ENCODE measurements at regions not wholly inside any gene's neighbourhood (a gene's known extent, or its start where the extent isn't known, plus 50 kb on each side); places are given as distances from the start of the nearest gene placed in this dataset.
"Not testable (repeated sequence)": the region's sequence is repeated elsewhere in the genome, so short reads cannot be mapped to it uniquely, and the experiment has no call there.

DNA sequence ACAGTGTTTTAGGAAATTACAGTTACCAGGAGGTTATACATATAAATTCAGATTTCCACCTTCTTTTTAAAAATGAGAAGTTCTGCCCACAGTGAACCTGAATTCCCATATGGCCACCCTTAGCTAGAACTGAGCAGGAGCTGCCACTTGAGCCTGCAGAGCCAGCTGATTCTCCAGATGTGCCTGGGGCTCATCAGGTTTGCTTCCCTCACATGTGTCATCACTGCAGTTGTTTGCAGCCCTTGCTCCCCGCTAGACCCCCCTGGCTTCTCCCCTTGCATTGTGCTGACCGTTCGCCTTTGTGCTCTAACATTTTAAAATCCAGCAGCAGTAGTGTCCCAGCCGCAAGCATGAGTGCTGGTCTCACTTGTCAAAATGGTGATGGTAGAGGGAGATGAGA lies 131.1 kb downstream of the UTRN start:
- DNase-seq (ENCODE audit: extremely low read depth in 1 of 11, low read depth in 9 of 11, low spot score in 4 of 11), result no peak

DNA sequence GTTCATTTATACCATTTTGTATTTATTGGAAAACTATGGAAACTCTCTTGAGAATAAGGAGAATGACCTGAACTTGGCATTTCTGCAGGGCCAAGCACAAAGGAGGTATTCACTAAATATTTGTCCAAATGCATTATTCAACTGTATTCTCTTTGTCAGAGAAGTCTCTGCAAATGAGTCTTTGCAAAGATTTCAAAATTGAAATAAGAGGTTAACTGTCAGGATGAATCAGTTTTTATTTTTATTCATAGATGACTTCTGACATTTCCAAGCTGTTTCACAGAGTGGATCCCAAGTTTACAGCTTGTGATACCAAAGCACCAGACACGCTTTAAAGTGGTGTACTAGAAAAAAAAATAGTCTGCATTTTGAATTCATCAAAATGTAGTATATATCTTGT lies 131.6 kb downstream of the UTRN start:
- DNase-seq (ENCODE audit: extremely low read depth in 1 of 11, low read depth in 9 of 11, low spot score in 4 of 11), result no peak

DNA sequence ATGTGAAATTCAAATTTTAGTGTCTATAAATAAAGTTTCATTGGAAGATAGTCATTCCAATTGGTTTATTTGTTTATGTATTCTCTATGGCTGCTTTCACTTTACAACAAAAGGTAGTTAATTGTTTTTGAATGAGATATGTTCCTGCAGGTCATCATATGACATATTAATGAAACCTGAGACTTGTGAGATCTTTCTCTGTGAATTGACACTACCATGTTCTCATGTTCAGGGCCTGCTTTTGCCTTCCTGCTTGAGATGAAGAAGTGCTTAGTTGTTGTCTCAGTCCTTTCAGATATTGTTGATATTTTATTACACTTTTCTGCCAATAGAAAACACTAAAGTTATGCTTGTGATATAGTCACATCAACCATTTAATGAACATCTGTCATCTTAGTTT lies 132.5 kb downstream of the UTRN start:
- no peak for DNase-seq (ENCODE audit: extremely low read depth in 1 of 11, low read depth in 9 of 11, low spot score in 4 of 11)

- DNase-seq (ENCODE audit: extremely low read depth in 1 of 11, low read depth in 9 of 11, low spot score in 4 of 11), result no peak
Measured at GRCh38 chr6:144418959-144419545, 133.9 kb downstream of the UTRN start.

- DNase-seq (ENCODE audit: extremely low read depth in 1 of 11, low read depth in 9 of 11, low spot score in 4 of 11), result no peak
Measured at GRCh38 chr6:144423167-144423566, 138.0 kb downstream of the UTRN start.

GRCh38 chr6:144429753-144430152 lies 144.6 kb downstream of the UTRN start:
- no peak for DNase-seq (ENCODE audit: extremely low read depth in 1 of 11, low read depth in 9 of 11, low spot score in 4 of 11)

DNA sequence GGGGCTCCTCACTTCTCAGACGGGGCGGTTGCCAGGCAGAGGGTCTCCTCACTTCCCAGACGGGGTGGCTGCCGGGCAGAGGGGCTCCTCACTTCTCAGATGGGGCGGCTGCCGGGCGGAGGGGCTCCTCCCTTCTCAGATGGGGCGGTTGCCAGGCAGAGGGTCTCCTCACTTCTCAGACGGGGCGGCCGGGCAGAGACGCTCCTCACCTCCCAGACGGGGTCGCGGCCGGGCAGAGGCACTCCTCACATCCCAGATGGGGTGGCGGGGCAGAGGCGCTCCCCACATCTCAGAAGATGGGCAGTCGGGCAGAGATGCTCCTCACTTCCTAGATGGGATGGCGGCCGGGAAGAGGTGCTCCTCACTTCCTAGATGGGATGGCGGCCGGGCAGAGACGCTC lies 148.3 kb downstream of the UTRN start:
- not testable (repeated sequence) for DNase-seq (ENCODE audit: extremely low read depth in 1 of 11, low read depth in 9 of 11, low spot score in 4 of 11)

DNA sequence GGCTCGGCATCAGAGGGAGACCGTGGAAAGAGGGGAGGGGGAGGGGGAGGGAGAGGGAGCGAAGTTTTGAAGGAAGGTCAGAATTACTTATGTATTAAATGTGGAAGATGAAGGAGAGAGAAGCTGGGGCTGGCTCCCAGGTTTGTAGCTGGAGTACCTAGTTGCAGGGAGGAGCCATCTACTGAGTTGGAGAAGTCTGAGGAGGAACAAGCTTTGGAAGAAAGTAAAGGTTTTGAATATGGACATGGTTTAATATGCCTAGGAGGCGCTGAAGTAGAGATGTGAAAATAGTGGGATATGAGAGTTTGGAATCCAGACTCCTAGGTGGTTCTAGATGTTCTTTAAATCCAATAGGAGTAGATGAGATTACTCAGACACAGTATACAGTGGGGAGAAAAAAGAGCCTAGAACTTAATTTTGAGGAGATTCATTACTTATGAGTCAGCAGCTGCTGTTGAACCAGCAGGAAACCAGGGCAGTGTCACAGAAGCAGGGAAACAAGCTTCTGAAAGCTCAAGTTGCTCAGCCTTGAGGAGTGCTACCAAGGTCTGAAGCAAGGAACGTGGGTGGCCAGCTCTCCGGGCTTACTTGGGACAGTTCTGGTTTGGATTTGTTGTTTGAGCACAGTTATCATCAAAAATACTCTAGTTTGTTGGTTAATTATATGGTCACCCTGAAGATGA lies 149.3 kb downstream of the UTRN start:
- DNase-seq (ENCODE audit: extremely low read depth in 1 of 11, low read depth in 9 of 11, low spot score in 4 of 11), result no peak

DNA sequence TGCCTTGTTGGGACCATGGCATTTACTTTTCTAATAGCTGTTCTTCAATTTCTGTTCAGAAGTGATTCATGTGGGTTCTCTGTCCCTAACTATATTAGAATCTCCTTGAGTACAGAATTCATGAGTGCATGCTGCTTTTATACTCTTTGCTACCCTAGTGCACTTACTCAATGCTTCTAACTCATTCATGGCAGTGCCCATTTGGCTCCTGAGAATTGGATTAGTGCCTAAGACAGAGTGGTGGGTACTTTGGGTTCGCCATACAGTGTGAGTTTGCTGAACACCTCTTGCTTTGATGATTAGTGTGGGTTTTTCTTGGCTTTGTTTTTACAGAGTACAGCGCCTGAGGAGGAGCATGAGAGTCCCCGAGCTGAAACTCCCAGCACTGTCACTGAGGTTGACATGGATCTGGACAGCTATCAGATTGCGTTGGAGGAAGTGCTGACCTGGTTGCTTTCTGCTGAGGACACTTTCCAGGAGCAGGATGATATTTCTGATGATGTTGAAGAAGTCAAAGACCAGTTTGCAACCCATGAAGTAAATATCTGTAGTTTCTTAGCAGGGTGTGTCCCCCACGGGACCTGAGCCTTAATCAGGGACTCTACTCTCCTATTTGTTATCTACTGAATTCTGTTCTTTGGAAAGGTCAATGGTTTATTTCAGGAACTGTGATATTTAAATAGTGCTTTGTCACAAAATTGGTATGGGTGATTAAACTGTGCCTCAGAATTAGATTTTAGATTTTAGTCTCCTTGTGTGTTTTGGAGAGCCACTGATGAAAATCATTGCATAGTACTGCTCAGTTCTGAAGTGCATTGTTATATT lies 150.7 kb downstream of the UTRN start:
- DNase-seq (ENCODE audit: extremely low read depth in 1 of 11, low read depth in 9 of 11, low spot score in 4 of 11), result no peak

DNA sequence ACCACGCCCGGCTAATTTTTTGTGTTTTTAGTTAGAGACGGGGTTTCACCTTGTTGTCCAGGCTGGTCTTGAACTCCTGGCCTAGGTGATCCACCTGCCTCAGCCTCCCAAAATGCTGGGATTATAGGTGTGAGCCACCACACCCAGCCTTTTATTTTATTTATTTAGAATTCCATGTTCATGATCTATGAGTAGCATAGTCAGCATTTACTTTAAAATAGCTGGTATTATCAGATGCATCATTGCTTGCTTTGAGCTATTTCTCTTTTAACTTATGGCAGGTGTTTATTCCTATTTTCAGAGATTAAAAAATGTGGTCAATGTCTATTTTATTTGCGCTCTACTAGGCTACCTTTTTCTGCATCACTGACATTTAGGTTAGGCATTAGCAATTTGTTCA lies 152.0 kb downstream of the UTRN start:
- no peak for DNase-seq (ENCODE audit: extremely low read depth in 1 of 11, low read depth in 9 of 11, low spot score in 4 of 11)

GRCh38 chr6:144438103-144438502 lies 153.0 kb downstream of the UTRN start:
- DNase-seq (ENCODE audit: extremely low read depth in 1 of 11, low read depth in 9 of 11, low spot score in 4 of 11), result no peak

GRCh38 chr6:144439016-144439415 lies 153.9 kb downstream of the UTRN start:
- DNase-seq (ENCODE audit: extremely low read depth in 1 of 11, low read depth in 9 of 11, low spot score in 4 of 11), result no peak

DNA sequence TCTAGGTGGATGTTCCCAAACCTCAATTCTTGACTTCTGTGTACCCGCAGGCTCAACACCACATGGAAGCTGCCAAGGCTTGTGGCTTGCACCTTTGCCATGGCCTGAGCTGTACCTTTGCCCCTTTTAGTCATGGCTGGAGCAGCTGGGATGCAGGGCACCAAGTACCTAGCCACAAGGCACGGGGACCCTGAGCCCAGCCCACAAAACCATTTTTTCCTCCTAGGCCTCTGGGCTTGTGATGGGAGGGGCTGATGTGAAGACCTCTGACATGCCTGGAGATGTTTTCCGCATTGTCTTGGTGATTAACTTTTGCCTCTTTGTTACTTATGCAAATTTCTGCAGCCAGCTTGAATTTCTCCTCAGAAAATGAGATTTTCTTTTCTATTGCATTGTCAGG lies 156.7 kb downstream of the UTRN start:
- DNase-seq (ENCODE audit: extremely low read depth in 1 of 11, low read depth in 9 of 11, low spot score in 4 of 11), result not testable (repeated sequence)

DNA sequence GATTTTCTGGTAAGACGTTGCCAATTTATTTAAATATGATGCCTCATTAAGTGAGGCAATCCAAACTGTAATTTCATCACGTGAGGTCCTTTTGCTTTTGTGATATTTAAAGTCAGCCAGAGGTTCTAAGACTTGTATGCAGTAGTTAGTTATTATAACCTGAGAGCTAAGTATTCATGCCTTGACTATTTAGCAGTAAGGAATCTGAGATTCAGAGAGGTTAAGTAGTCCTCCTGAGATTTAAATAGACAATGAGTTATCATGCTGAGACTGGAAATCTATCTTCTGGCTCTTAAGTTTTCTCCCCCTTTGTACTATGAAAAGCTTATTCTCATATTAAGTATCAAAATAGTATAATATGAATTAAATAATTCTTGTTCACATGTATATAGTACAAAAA lies 158.0 kb downstream of the UTRN start:
- no peak for DNase-seq (ENCODE audit: extremely low read depth in 1 of 11, low read depth in 9 of 11, low spot score in 4 of 11)

DNA sequence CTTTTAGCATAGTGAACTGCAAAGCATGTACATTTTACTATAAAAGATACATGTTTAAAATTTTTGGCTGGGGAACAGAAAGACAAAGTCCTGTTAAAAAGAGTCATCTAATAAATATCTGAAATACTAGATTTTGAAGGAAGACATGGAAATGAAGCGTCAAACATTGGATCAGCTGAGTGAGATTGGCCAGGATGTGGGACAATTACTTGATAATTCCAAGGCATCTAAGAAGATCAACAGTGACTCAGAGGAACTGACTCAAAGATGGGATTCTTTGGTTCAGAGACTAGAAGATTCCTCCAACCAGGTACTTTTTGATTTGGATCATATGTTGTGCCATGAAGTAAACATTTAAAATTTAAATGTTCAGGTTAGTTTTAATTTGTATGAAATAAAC lies 162.3 kb downstream of the UTRN start:
- DNase-seq (ENCODE audit: extremely low read depth in 1 of 11, low read depth in 9 of 11, low spot score in 4 of 11), result no peak

- DNase-seq (ENCODE audit: extremely low read depth in 1 of 11, low read depth in 9 of 11, low spot score in 4 of 11), result no peak
Measured at GRCh38 chr6:144449218-144449617, 164.1 kb downstream of the UTRN start.

- DNase-seq (ENCODE audit: extremely low read depth in 1 of 11, low read depth in 9 of 11, low spot score in 4 of 11), result no peak
Measured at GRCh38 chr6:144449911-144450597, 164.9 kb downstream of the UTRN start.

GRCh38 chr6:144460327-144461095 lies 175.4 kb downstream of the UTRN start:
- no peak for DNase-seq (ENCODE audit: extremely low read depth in 1 of 11, low read depth in 9 of 11, low spot score in 4 of 11)

DNA sequence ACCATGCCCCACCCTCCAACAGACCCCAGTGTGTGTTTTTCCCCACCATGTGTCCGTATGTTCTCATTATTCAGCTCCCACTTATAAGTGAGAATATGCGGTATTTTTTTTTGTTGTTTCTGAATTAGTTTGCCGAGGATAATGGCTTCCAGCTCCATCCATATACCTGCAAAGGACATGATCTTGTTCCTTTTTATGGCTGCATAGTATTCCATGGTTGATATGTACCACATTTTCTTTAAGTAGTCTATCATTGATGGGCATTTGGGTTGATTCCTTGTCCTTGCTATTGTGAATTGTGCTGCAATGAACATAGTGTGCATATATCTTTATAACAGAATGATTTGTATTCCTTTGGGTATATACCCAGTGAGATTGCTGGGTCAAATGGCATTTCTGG lies 176.9 kb downstream of the UTRN start:
- no peak for DNase-seq (ENCODE audit: extremely low read depth in 1 of 11, low read depth in 9 of 11, low spot score in 4 of 11)

All from renal cortex interstitium (tissue), 11 donors.